HL-60 (cell line): ENCODE measurements at regions not wholly inside any gene's neighbourhood (a gene's known extent, or its start where the extent isn't known, plus 50 kb on each side); places are given as distances from the start of the nearest gene placed in this dataset.

Experiments
- GABPA ChIP-seq: IDR thresholded peaks from 2 replicates; pipeline ENCODE4 v1.6.1; 2012; ENCODE audit warnings: low read depth
- POLR2AphosphoS5 ChIP-seq: IDR thresholded peaks from 2 replicates; pipeline ENCODE4 v1.6.1; 2012; ENCODE audit warnings: low read depth
- SPI1 ChIP-seq: IDR thresholded peaks from 2 replicates; pipeline ENCODE4 v1.6.1; 2012; ENCODE audit warnings: low read depth, mild to moderate bottlenecking, borderline replicate concordance
- TF ChIP-seq, protein P1 (sequence below): IDR thresholded peaks from one replicate; pipeline ENCODE4 v1.5.1; 2011; ENCODE audit warnings: low read length, control low read depth, inconsistent platforms; ENCODE audit not compliant: insufficient read depth
- TF ChIP-seq, protein P2 (sequence below): IDR thresholded peaks from 2 replicates; pipeline ENCODE4 v1.6.1; 2012; ENCODE audit warnings: low read depth; ENCODE audit not compliant: insufficient replicate concordance

DNA sequence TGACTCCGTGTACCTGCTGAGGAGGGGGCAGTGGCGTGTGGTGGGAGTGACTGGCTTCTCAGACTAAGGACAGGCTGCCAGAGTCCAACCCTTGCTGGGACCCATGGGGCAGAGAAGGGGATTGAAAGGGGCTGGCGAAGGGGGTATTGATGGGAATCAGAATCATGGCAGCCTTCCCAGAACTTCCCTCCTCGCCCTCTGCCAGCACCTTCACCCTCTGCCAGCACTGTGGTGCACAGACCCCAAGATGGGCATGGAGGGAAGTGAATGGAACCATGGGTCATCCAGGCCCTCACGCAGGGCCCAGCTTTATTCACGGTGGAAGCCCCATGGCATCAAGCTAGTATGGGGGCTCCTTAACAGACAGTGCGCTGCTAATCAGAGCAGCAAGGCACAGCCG is 76.8 kb downstream of the IRX5 start:
- TF ChIP-seq, protein P1, sequence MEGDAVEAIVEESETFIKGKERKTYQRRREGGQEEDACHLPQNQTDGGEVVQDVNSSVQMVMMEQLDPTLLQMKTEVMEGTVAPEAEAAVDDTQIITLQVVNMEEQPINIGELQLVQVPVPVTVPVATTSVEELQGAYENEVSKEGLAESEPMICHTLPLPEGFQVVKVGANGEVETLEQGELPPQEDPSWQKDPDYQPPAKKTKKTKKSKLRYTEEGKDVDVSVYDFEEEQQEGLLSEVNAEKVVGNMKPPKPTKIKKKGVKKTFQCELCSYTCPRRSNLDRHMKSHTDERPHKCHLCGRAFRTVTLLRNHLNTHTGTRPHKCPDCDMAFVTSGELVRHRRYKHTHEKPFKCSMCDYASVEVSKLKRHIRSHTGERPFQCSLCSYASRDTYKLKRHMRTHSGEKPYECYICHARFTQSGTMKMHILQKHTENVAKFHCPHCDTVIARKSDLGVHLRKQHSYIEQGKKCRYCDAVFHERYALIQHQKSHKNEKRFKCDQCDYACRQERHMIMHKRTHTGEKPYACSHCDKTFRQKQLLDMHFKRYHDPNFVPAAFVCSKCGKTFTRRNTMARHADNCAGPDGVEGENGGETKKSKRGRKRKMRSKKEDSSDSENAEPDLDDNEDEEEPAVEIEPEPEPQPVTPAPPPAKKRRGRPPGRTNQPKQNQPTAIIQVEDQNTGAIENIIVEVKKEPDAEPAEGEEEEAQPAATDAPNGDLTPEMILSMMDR: no peak
- no peak for TF ChIP-seq GABPA
- no peak for TF ChIP-seq POLR2AphosphoS5
- TF ChIP-seq, protein P2, sequence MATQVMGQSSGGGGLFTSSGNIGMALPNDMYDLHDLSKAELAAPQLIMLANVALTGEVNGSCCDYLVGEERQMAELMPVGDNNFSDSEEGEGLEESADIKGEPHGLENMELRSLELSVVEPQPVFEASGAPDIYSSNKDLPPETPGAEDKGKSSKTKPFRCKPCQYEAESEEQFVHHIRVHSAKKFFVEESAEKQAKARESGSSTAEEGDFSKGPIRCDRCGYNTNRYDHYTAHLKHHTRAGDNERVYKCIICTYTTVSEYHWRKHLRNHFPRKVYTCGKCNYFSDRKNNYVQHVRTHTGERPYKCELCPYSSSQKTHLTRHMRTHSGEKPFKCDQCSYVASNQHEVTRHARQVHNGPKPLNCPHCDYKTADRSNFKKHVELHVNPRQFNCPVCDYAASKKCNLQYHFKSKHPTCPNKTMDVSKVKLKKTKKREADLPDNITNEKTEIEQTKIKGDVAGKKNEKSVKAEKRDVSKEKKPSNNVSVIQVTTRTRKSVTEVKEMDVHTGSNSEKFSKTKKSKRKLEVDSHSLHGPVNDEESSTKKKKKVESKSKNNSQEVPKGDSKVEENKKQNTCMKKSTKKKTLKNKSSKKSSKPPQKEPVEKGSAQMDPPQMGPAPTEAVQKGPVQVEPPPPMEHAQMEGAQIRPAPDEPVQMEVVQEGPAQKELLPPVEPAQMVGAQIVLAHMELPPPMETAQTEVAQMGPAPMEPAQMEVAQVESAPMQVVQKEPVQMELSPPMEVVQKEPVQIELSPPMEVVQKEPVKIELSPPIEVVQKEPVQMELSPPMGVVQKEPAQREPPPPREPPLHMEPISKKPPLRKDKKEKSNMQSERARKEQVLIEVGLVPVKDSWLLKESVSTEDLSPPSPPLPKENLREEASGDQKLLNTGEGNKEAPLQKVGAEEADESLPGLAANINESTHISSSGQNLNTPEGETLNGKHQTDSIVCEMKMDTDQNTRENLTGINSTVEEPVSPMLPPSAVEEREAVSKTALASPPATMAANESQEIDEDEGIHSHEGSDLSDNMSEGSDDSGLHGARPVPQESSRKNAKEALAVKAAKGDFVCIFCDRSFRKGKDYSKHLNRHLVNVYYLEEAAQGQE: no peak
- no peak for TF ChIP-seq SPI1
